NCI-H146 treated with DMSO at 0.1 percent for 48 hours (cell line): ENCODE measurements at regions not wholly inside any gene's neighbourhood (a gene's known extent, or its start where the extent isn't known, plus 50 kb on each side); places are given as distances from the start of the nearest gene placed in this dataset.
"Not testable (repeated sequence)": the region's sequence is repeated elsewhere in the genome, so short reads cannot be mapped to it uniquely, and the experiment has no call there.

Source experiments
- DNase-seq: peaks from one replicate; lab custom pipeline; 2025; ENCODE audit not compliant: unreplicated experiment; lab: John Stamatoyannopoulos, UW

GRCh38 chr1:190809312-190809711 lies 331.6 kb upstream of the BRINP3 start:
- no peak for DNase-seq

GRCh38 chr1:190812996-190813395 lies 335.3 kb upstream of the BRINP3 start:
- DNase-seq: no peak

- DNase-seq: no peak
Measured at GRCh38 chr1:190832511-190832910, 354.8 kb upstream of the BRINP3 start.

GRCh38 chr1:190835658-190836057 lies 358.0 kb upstream of the BRINP3 start:
- no peak for DNase-seq

- DNase-seq: not testable (repeated sequence)
Measured at GRCh38 chr1:190837200-190837599, 359.5 kb upstream of the BRINP3 start.

GRCh38 chr1:190837888-190838287 lies 360.2 kb upstream of the BRINP3 start:
- no peak for DNase-seq

- no peak for DNase-seq
Measured at GRCh38 chr1:190847166-190847565, 369.5 kb upstream of the BRINP3 start.

GRCh38 chr1:190849346-190849745 lies 371.7 kb upstream of the BRINP3 start:
- DNase-seq: no peak

GRCh38 chr1:190852611-190853010 lies 374.9 kb upstream of the BRINP3 start:
- no peak for DNase-seq

- no peak for DNase-seq
Measured at GRCh38 chr1:190858140-190858539, 380.5 kb upstream of the BRINP3 start.

- DNase-seq: no peak
Measured at GRCh38 chr1:190864013-190864641, 386.5 kb upstream of the BRINP3 start.

- DNase-seq: no peak
Measured at GRCh38 chr1:190880352-190880751, 402.7 kb upstream of the BRINP3 start.

GRCh38 chr1:190881064-190881463 lies 403.4 kb upstream of the BRINP3 start:
- no peak for DNase-seq

GRCh38 chr1:190897233-190897632 lies 419.6 kb upstream of the BRINP3 start:
- no peak for DNase-seq

GRCh38 chr1:190904091-190904695 lies 426.5 kb upstream of the BRINP3 start:
- no peak for DNase-seq

GRCh38 chr1:190906206-190906725 lies 428.6 kb upstream of the BRINP3 start:
- DNase-seq: no peak

- no peak for DNase-seq
Measured at GRCh38 chr1:190908246-190908645, 430.6 kb upstream of the BRINP3 start.

- no peak for DNase-seq
Measured at GRCh38 chr1:190908691-190909090, 431.0 kb upstream of the BRINP3 start.

- no peak for DNase-seq
Measured at GRCh38 chr1:190935925-190936324, 458.3 kb upstream of the BRINP3 start.

- no peak for DNase-seq
Measured at GRCh38 chr1:190936337-190936736, 458.7 kb upstream of the BRINP3 start.

- no peak for DNase-seq
Measured at GRCh38 chr1:190940951-190941350, 463.3 kb upstream of the BRINP3 start.

- DNase-seq: no peak
Measured at GRCh38 chr1:190942475-190942874, 464.8 kb upstream of the BRINP3 start.

GRCh38 chr1:190943722-190944121 lies 466.1 kb upstream of the BRINP3 start:
- not testable (repeated sequence) for DNase-seq
